HG03469 (cell line): ENCODE measurements at regions not wholly inside any gene's neighbourhood (a gene's known extent, or its start where the extent isn't known, plus 50 kb on each side); places are given as distances from the start of the nearest gene placed in this dataset.
"Not testable (repeated sequence)": the region's sequence is repeated elsewhere in the genome, so short reads cannot be mapped to it uniquely, and the experiment has no call there.

Source experiments
- ATAC-seq: cut with Tn5 transposase; IDR thresholded peaks from one replicate; pipeline ENCODE4 v1.9.1; 2021; ENCODE audit warnings: mild to moderate bottlenecking, moderate library complexity, moderate number of reproducible peaks; ENCODE audit not compliant: unreplicated experiment

GRCh38 chr13:38415233-38415632, 65.6 kb downstream of the UFM1 start:
- ATAC-seq: peak; percentile 99

GRCh38 chr13:38417241-38417640, 67.6 kb downstream of the UFM1 start:
- no peak for ATAC-seq

DNA sequence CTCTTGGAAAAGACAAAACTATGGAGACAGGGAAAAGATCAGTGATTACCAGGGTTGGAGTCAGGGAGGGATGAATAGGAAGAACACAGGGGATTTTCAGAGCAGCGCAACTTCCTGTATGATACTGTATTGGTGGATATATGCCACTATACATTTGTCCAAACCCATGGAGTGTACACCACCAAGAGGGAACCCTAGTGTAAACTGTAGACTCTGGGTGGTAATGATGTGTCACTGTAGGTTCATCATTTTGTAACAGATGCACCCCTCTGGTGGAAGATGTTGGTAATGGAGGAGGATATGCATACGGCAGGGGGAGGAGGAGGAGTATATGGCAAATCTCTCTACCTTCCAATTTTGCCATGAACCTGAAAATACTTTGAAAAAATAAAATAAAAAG, 68.1 kb downstream of the UFM1 start:
- ATAC-seq: no peak

GRCh38 chr13:38418286-38418685, 68.6 kb downstream of the UFM1 start:
- ATAC-seq: no peak

GRCh38 chr13:38419312-38419873, 69.7 kb downstream of the UFM1 start:
- ATAC-seq: no peak

GRCh38 chr13:38421590-38422560, 72.2 kb downstream of the UFM1 start:
- ATAC-seq: no peak

GRCh38 chr13:38429916-38430315, 80.3 kb downstream of the UFM1 start:
- no peak for ATAC-seq

- ATAC-seq: no peak
Observed at GRCh38 chr13:38430796-38431195, 81.1 kb downstream of the UFM1 start.

DNA sequence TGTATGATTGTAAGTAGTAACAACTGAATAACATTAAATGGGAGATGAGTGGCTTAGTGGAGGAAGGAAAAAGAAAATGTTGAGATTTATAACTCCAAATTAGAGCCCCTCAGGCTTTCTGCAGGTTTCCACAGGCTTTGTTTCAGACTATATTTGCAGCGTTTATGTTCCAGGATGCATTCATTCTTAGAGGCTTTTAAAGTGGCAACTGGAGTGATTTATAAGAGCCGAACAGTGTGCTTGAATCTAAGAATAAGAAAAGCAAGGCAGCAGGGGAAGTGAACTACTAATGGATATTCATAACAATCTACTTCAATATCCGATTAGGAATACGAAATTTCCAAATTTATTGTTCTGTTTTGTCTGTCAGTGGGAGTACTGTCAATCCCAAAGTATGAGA, 91.0 kb downstream of the UFM1 start:
- no peak for ATAC-seq

DNA sequence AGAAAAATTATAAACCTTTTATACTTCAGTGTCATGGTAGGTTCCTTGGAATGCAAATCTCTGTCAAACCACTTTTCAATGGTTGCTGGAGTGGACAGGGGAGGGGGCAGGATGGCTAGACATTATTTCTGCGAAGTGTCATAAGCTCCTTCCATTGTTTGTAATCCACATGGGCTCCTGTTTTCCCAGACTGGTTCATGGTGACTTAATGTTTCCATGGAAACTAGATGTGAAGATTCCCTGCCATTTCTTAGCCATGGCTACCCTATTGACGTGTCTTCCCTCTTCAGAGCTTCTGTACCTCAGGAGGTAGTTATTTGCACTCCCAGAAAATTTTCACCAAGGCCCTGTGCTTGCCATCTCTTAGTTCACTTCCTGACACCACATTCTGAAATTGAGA, 95.3 kb downstream of the UFM1 start:
- ATAC-seq: no peak

GRCh38 chr13:38452656-38453055, 103.0 kb downstream of the UFM1 start:
- no peak for ATAC-seq

DNA sequence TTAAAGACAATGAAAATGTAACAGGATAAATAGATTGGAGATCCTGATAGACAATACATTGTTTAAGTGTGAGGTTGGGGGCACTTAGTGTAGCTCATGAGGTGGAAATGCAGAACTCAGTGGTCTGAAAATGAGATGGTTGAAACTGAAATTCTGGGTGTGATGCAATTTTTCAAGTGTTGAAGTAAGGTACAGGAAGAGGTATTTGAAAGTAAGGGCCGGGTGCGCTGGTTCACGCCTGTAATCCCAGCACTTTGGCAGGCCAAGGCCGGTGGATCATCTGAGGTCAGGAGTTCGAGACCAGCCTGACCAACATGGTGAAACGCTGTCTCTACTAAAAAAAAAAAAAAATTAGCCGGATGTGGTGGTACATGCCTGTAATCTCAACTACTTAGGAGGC, 113.0 kb downstream of the UFM1 start:
- no peak for ATAC-seq

DNA sequence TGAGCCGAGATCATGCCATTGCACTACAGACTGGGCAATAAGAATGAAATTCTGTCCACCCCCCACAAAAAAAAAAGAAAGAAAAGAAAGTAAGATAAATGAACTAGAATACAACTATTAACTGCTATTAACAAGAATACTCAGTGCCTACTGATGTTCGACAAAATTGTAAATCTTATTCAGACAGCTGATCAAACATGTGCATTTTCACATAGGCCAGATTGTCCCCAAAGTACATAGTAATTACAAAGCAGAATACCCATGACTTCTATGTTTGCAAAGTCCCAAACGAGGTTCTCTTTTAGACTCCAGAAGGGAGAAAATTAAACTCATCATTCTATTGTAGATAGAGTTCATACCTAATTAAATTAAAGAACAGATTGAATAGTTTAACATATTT, 113.4 kb downstream of the UFM1 start:
- no peak for ATAC-seq

DNA sequence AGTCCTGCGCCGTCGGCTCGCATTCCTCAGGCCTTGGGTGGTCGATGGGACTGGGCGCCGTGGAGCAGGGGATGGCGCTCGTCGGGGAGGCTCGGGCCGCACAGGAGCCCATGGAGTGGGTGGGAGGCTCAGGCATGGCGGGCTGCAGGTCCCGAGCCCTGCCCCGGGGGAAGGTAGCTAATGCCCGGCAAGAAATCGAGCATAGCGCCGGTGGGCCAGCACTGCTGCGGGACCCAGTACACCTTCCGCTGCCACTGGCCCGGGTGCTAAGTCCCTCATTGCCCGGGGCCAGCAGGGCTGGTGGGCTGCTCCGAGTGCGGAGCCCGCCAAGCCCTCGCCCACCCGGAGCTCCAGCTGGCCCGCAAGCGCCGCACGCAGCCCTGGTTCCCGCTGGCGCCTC, 122.8 kb downstream of the UFM1 start:
- not testable (repeated sequence) for ATAC-seq

GRCh38 chr13:38473305-38473704, 123.7 kb downstream of the UFM1 start:
- ATAC-seq: no peak

GRCh38 chr13:38477676-38478075, 128.0 kb downstream of the UFM1 start:
- no peak for ATAC-seq

- peak; percentile 58 for ATAC-seq
Observed at GRCh38 chr13:38483623-38484022, 134.0 kb downstream of the UFM1 start.

- ATAC-seq: no peak
Observed at GRCh38 chr13:38490657-38491056, 141.0 kb downstream of the UFM1 start.

DNA sequence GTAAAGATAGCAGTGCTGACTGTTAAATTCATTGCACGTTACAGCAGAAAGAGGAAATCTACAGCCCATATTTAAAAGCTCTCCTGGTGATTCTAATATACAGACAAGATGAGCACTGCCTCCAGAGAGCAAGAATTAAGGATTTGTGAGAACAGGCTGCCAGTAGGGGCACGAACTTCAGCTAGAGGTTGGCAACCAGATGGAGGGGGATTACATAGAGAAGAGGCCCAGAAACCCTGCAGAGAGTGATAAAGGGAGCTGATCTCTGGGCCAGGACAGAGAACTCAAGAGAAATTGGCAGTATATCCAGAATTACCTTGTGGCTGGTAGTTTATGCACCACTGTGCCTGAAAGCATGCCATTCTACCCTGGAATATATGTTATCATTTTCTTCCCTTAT, 144.8 kb downstream of the UFM1 start:
- no peak for ATAC-seq

DNA sequence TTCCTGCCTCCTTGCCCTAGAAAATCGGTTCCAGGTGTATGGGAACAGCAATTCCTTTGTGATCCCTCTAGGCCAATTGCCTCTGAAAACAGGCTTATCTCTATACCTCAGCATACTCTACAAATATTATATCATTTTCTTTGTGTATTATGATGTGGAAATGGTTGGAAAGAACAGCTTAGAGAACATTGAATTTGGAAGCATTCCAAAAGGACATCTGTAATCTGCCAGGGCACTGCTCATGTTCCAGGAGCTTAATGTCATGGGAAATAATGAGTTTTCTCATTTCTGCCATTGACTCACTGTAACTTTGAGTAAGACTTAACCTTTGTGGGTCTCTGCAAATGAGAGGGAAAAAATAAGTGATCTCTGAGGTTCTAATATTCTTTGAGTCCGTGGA, 147.3 kb downstream of the UFM1 start:
- ATAC-seq: no peak

DNA sequence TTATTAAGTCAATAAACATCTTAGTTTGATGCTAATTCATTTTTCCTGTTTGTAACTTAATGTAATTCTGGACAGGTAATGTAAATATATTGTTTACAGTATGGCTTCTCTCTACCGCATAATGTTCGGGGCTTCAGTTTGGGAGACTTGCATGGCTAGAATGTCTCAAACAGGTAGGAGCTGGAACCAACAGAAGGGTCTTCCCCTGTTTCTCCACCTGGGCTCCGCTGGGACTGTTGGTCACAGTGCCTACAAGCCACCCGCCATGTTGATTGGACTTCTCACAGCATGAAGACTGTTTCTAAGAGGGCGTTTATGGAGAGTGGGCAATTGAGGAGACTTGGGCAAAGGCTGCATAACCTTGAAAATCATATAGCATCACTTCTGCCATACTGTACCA, 148.6 kb downstream of the UFM1 start:
- ATAC-seq: no peak

- no peak for ATAC-seq
Observed at GRCh38 chr13:38514575-38514974, 164.9 kb downstream of the UFM1 start.
